ENCODE measurements at regions not wholly inside any gene's neighbourhood (a gene's known extent, or its start where the extent isn't known, plus 50 kb on each side); places are given as distances from the start of the nearest gene placed in this dataset.
A peak's percentile ranks its signal among the peaks of the same experiment; 100 is the strongest.

GRCh38 chr3:163491714-163492113 lies 1586.6 kb downstream of the SI start:
- intact Hi-C loops (cut with DNase I) = no loop called here
- Histone ChIP-seq H3K27me3 (no peaks in the 10 kb centered on the region), H3K27ac (replicated peaks in 1 of 4) (no peak overlapping the region), H3K4me1 (no peaks in the 10 kb centered on the region), H3K9me3 (no peaks in the 10 kb centered on the region), H3K36me3 (no peaks in the 10 kb centered on the region), H3K4me3 (no peak overlapping the region)
- 67% methylated on average over 1 of the region's 1 CpG for WGBS
- TF ChIP-seq POLR2AphosphoS5 (IDR thresholded peaks at IDR 0.05) (no peak), POLR2A (IDR thresholded peaks at IDR 0.05; ENCODE audit: low read depth) (no peak), EP300 (IDR thresholded peaks at IDR 0.05) (no peak)
- TF ChIP-seq, protein P1, sequence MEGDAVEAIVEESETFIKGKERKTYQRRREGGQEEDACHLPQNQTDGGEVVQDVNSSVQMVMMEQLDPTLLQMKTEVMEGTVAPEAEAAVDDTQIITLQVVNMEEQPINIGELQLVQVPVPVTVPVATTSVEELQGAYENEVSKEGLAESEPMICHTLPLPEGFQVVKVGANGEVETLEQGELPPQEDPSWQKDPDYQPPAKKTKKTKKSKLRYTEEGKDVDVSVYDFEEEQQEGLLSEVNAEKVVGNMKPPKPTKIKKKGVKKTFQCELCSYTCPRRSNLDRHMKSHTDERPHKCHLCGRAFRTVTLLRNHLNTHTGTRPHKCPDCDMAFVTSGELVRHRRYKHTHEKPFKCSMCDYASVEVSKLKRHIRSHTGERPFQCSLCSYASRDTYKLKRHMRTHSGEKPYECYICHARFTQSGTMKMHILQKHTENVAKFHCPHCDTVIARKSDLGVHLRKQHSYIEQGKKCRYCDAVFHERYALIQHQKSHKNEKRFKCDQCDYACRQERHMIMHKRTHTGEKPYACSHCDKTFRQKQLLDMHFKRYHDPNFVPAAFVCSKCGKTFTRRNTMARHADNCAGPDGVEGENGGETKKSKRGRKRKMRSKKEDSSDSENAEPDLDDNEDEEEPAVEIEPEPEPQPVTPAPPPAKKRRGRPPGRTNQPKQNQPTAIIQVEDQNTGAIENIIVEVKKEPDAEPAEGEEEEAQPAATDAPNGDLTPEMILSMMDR (IDR thresholded peaks at IDR 0.05) = no peak
- no peak for DNase-seq (ENCODE audit: extremely low spot score)

- no peaks in the 10 kb centered on the region for H3K27me3 ChIP-seq
- H3K9me3 ChIP-seq = no peaks in the 10 kb centered on the region
- H3K27ac ChIP-seq (replicated peaks in 1 of 4) = no peak overlapping the region
- intact Hi-C loops (cut with DNase I) = no loop called here
- TF ChIP-seq POLR2A (IDR thresholded peaks at IDR 0.05; ENCODE audit: low read depth) = no peak
- TF ChIP-seq POLR2AphosphoS5 (IDR thresholded peaks at IDR 0.05) = no peak
- no peak for TF ChIP-seq EP300 (IDR thresholded peaks at IDR 0.05)
- TF ChIP-seq, protein P1 (IDR thresholded peaks at IDR 0.05) = peak in 2 of 3 experiments; percentile 19 to 31
- H3K36me3 ChIP-seq = no peaks in the 10 kb centered on the region
- no peak for DNase-seq (ENCODE audit: extremely low spot score)
- WGBS = 100% methylated on average over 1 of the region's 1 CpG
- no peaks in the 10 kb centered on the region for H3K4me1 ChIP-seq
- no peak overlapping the region for H3K4me3 ChIP-seq
Measured at GRCh38 chr3:163490119-163490518, 1588.2 kb downstream of the SI start.

- intact Hi-C loops (cut with DNase I) = no loop called here
- DNase-seq (ENCODE audit: extremely low spot score) = no peak
- Histone ChIP-seq H3K4me3 (no peak overlapping the region), H3K9me3 (no peaks in the 10 kb centered on the region), H3K36me3 (no peaks in the 10 kb centered on the region), H3K27me3 (no peaks in the 10 kb centered on the region), H3K4me1 (no peaks in the 10 kb centered on the region), H3K27ac (replicated peaks in 1 of 4) (no peak overlapping the region)
- no peak for TF ChIP-seq POLR2AphosphoS5 (IDR thresholded peaks at IDR 0.05)
- TF ChIP-seq, protein P1 (IDR thresholded peaks at IDR 0.05) = no peak
- no peak for TF ChIP-seq POLR2A (IDR thresholded peaks at IDR 0.05; ENCODE audit: low read depth)
- TF ChIP-seq EP300 (IDR thresholded peaks at IDR 0.05) = no peak
Measured at GRCh38 chr3:163482695-163483094, 1595.6 kb downstream of the SI start.

GRCh38 chr3:163481738-163482137 lies 1596.6 kb downstream of the SI start:
- no peak overlapping the region for H3K27ac ChIP-seq (replicated peaks in 1 of 4)
- H3K27me3 ChIP-seq = no peaks in the 10 kb centered on the region
- H3K36me3 ChIP-seq = no peaks in the 10 kb centered on the region
- TF ChIP-seq POLR2A (IDR thresholded peaks at IDR 0.05; ENCODE audit: low read depth) = no peak
- TF ChIP-seq, protein P1 (IDR thresholded peaks at IDR 0.05) = no peak
- no peak for TF ChIP-seq POLR2AphosphoS5 (IDR thresholded peaks at IDR 0.05)
- no peak for TF ChIP-seq EP300 (IDR thresholded peaks at IDR 0.05)
- DNase-seq (ENCODE audit: extremely low spot score) = no peak
- intact Hi-C loops (cut with DNase I) = no loop called here
- H3K4me1 ChIP-seq = no peaks in the 10 kb centered on the region
- no peak overlapping the region for H3K4me3 ChIP-seq
- 71% methylated on average over 1 of the region's 1 CpG for WGBS
- no peaks in the 10 kb centered on the region for H3K9me3 ChIP-seq

DNA sequence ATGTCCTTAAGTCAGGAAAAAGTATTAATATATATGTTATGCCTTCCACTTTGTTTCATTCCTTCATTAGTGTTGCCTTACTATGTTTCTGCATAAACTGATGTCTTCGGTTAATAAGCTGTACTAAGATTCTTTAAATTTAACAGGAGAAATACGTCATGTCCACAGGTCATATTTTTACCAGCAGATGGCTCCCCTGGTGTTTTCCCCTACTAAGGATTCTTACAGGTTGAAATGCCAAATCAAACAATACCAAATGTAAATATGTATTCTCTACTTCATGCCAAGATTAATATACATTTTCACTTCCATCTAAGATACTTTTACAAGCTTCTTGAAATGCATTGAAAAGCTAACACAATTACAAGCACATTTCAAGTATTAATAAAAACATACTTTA lies 1602.1 kb downstream of the SI start:
- no peak for DNase-seq (ENCODE audit: extremely low spot score)
- H3K27ac ChIP-seq (replicated peaks in 1 of 4) = no peak overlapping the region
- H3K9me3 ChIP-seq = no peaks in the 10 kb centered on the region
- no peaks in the 10 kb centered on the region for H3K36me3 ChIP-seq
- no peaks in the 10 kb centered on the region for H3K4me1 ChIP-seq
- H3K4me3 ChIP-seq = no peak overlapping the region
- 38% methylated on average over 2 of the region's 2 CpGs for WGBS
- intact Hi-C loops (cut with DNase I) = no loop called here
- TF ChIP-seq POLR2A (IDR thresholded peaks at IDR 0.05; ENCODE audit: low read depth) (no peak), EP300 (IDR thresholded peaks at IDR 0.05) (no peak), POLR2AphosphoS5 (IDR thresholded peaks at IDR 0.05) (no peak)
- no peaks in the 10 kb centered on the region for H3K27me3 ChIP-seq
